K562 (cell line): ENCODE measurements at regions not wholly inside any gene's neighbourhood (a gene's known extent, or its start where the extent isn't known, plus 50 kb on each side); places are given as distances from the start of the nearest gene placed in this dataset.

Experiments
- CTCF ChIP-seq, 3 experiments: IDR thresholded peaks in 2 of 3; conservative IDR thresholded peaks in 1 of 3; 2 replicates each; pipeline ENCODE4 v1.5.1; 2011 to 2012; ENCODE audit warnings: low read length in 3 of 3, mild to moderate bottlenecking in 3 of 3, control low read depth in 2 of 3, improper control_type of control experiment in 1 of 3, inconsistent platforms in 1 of 3, low read depth in 1 of 3, mixed read lengths in 1 of 3, moderate library complexity in 1 of 3; ENCODE audit not compliant: insufficient read depth in 2 of 3
- ELK1 ChIP-seq: sonication (generic); formaldehyde crosslinking; IDR thresholded peaks from 2 replicates; pipeline ENCODE4 v1.8.1; 2022; ENCODE audit warnings: missing genetic modification reagents
- MEF2A ChIP-seq: IDR thresholded peaks from 2 replicates; pipeline ENCODE4 v1.6.1; 2011; ENCODE audit warnings: low read depth, mild to moderate bottlenecking, low read length, moderate library complexity; ENCODE audit not compliant: control insufficient read depth
- POLR2A ChIP-seq: fragments of 450-650 bp; conservative IDR thresholded peaks from 2 replicates; pipeline ENCODE4 v1.6.1; 2016
- POLR2AphosphoS5 ChIP-seq: IDR thresholded peaks from 2 replicates; pipeline ENCODE4 v1.6.1; 2011; ENCODE audit warnings: mild to moderate bottlenecking, low read depth, low read length, moderate library complexity; ENCODE audit not compliant: control insufficient read depth, insufficient read depth
- TCFL5 ChIP-seq: fragments of 250-450 bp; sonication (Bioruptor Pico); conservative IDR thresholded peaks from 2 replicates; pipeline ENCODE4 v1.6.1; 2021; ENCODE audit warnings: mild to moderate bottlenecking, moderate library complexity, matching md5 sums
- YY1 ChIP-seq, 3 experiments: IDR thresholded peaks; 2 replicates each; pipeline ENCODE4 v1.6.1; 2011; ENCODE audit warnings: low read length in 2 of 3, mild to moderate bottlenecking in 2 of 3, moderate library complexity in 2 of 3, borderline replicate concordance in 1 of 3, control low read depth in 1 of 3, low read depth in 1 of 3; ENCODE audit not compliant: insufficient read depth in 3 of 3, insufficient replicate concordance in 2 of 3, control insufficient read depth in 1 of 3, insufficient read length in 1 of 3; ENCODE audit errors: extremely low read depth in 1 of 3
- TF ChIP-seq, protein P1 (sequence below): fragments of 250-450 bp; sonication (Bioruptor Pico); IDR thresholded peaks from 2 replicates; pipeline ENCODE4 v1.4.0; 2020; ENCODE audit warnings: mild to moderate bottlenecking, moderate library complexity, borderline replicate concordance
- TF ChIP-seq, protein P2 (sequence below): conservative IDR thresholded peaks from 2 replicates; pipeline ENCODE4 v1.6.1; 2011; ENCODE audit warnings: low read depth, mild to moderate bottlenecking, low read length; ENCODE audit not compliant: control insufficient read depth

DNA sequence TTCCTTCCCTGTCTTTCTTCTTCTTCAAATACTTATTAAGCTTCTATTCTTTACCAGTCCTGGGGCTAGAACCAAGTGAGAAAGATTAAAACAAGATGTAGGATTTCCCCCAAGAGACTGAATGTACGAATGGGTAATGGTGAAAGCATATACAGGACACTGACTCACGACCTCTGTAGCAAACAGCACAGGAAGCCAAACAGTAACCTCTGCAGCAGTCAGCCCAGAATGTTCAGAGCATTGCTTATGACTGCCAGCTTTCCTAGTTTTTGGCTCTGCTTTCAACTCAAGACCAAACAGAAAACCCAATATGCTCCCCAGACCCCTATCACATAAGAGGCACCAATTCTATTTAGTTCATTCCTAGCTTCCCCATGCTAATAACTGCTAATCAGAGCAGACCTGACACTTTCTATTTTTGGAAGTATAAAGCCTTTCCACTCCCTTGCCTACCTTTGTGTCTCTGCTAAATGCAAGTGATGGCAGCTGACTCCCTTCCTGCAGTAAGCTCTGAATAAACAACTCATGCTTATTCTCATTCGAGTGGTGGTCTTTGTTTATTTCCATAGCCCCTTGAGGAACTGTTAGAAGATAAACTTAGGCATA, 690.6 kb downstream of the EPM2A start:
- TF ChIP-seq, protein P1, sequence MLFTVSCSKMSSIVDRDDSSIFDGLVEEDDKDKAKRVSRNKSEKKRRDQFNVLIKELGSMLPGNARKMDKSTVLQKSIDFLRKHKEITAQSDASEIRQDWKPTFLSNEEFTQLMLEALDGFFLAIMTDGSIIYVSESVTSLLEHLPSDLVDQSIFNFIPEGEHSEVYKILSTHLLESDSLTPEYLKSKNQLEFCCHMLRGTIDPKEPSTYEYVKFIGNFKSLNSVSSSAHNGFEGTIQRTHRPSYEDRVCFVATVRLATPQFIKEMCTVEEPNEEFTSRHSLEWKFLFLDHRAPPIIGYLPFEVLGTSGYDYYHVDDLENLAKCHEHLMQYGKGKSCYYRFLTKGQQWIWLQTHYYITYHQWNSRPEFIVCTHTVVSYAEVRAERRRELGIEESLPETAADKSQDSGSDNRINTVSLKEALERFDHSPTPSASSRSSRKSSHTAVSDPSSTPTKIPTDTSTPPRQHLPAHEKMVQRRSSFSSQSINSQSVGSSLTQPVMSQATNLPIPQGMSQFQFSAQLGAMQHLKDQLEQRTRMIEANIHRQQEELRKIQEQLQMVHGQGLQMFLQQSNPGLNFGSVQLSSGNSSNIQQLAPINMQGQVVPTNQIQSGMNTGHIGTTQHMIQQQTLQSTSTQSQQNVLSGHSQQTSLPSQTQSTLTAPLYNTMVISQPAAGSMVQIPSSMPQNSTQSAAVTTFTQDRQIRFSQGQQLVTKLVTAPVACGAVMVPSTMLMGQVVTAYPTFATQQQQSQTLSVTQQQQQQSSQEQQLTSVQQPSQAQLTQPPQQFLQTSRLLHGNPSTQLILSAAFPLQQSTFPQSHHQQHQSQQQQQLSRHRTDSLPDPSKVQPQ: no peak
- no peak for TF ChIP-seq POLR2AphosphoS5
- TF ChIP-seq TCFL5 (CRISPR knock-in tag): no peak
- no peak for TF ChIP-seq CTCF (IDR thresholded peaks at IDR 0.05 in 2 of 3, conservative IDR thresholded peaks at IDR 0.05 in 1 of 3; ENCODE audit: insufficient read depth in 2 of 3, low read depth in 1 of 3, low read length in 3 of 3)
- TF ChIP-seq MEF2A: no peak
- TF ChIP-seq ELK1 (CRISPR knock-in tag): no peak
- no peak for TF ChIP-seq POLR2A
- TF ChIP-seq, protein P2, sequence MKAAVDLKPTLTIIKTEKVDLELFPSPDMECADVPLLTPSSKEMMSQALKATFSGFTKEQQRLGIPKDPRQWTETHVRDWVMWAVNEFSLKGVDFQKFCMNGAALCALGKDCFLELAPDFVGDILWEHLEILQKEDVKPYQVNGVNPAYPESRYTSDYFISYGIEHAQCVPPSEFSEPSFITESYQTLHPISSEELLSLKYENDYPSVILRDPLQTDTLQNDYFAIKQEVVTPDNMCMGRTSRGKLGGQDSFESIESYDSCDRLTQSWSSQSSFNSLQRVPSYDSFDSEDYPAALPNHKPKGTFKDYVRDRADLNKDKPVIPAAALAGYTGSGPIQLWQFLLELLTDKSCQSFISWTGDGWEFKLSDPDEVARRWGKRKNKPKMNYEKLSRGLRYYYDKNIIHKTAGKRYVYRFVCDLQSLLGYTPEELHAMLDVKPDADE: no peak
- TF ChIP-seq YY1 (IDR thresholded peaks at IDR 0.05; ENCODE audit: borderline replicate concordance in 1 of 3, control insufficient read depth in 1 of 3, extremely low read depth in 1 of 3, insufficient read depth in 3 of 3, insufficient read length in 1 of 3, insufficient replicate concordance in 2 of 3, low read depth in 1 of 3, low read length in 2 of 3): no peak
